A549 (cell line): ENCODE measurements at regions not wholly inside any gene's neighbourhood (a gene's known extent, or its start where the extent isn't known, plus 50 kb on each side); places are given as distances from the start of the nearest gene placed in this dataset.

Experiments
- ATAC-seq, 2 experiments: fragments of 200-7000 bp in 1 of 2; fragments of >200 bp in 1 of 2; cut with Nextera tagmentation in 1 of 2; cut with Tn5 transposase in 1 of 2; 3 replicates each; pipeline versions ENCODE4 v1.8.0 to v1.9.1; 2018 to 2020; ENCODE audit warnings: mild to moderate bottlenecking in 1 of 2, moderate library complexity in 1 of 2
- CTCF ChIA-PET: fragments of 300-600 bp; sonication (Branson Sonifier 250); formaldehyde crosslinking; extraction: SDS; loops from one replicate; lab custom pipeline; 2021; ENCODE audit warnings: antibody characterized with exemption, inconsistent platforms; lab: Yijun Ruan, JAX
- POLR2A ChIA-PET: fragments of 350-600 bp; formaldehyde crosslinking; extraction: SDS; loops from one replicate; lab custom pipeline; 2021; ENCODE audit warnings: antibody characterized with exemption, inconsistent platforms; lab: Yijun Ruan, JAX
- DNase-seq, 2 experiments: peaks; one replicate each; pipeline versions ENCODE4 v3.0.0 to v3.0.0-alpha.2; 2011 to 2016; ENCODE audit warnings: low read depth in 1 of 2, low spot score in 1 of 2
- FAIRE-seq: peaks from 2 replicates; lab custom pipeline; 2011; peaks lifted over from hg19 to GRCh38; lab: Jason Lieb, UNC
- H3K27ac ChIP-seq, 2 experiments: fragments of >200 bp; sonication (Bioruptor Twin); formaldehyde crosslinking; 3 replicates each; pipeline ENCODE4 v1.5.1; 2016 to 2017
- H3K4me1 ChIP-seq: fragments of >200 bp; sonication (Bioruptor Twin); formaldehyde crosslinking; 3 replicates; pipeline ENCODE4 v1.6.1; 2016
- H3K4me2 ChIP-seq: fragments of >200 bp; sonication (Bioruptor Twin); formaldehyde crosslinking; 3 replicates; pipeline ENCODE4 v1.6.1; 2016
- H3K4me3 ChIP-seq: fragments of >200 bp; sonication (Bioruptor Twin); formaldehyde crosslinking; 3 replicates; pipeline ENCODE4 v1.5.1; 2016
- H3K9me3 ChIP-seq: fragments of >200 bp; sonication (Bioruptor Twin); formaldehyde crosslinking; 3 replicates; pipeline ENCODE4 v1.6.1; 2016
- CBX8 ChIP-seq: fragments of 200-600 bp; sonication (generic); IDR thresholded peaks from 2 replicates; pipeline ENCODE4 v1.6.1; 2016
- CHD2 ChIP-seq: fragments of 150-350 bp; IDR thresholded peaks from 2 replicates; pipeline ENCODE4 v1.6.1; 2014; ENCODE audit warnings: low read length; ENCODE audit not compliant: partially characterized antibody
- EHMT2 ChIP-seq: fragments of 200-600 bp; sonication (generic); IDR thresholded peaks from 2 replicates; pipeline ENCODE4 v1.6.1; 2016; ENCODE audit warnings: antibody characterized with exemption, low read depth, mild to moderate bottlenecking, moderate library complexity
- EP300 ChIP-seq, 2 experiments: fragments of >200 bp; sonication (Bioruptor Twin); formaldehyde crosslinking; IDR thresholded peaks; 2 replicates in 1 of 2; 3 replicates in 1 of 2; pipeline ENCODE4 v1.6.1; 2016 to 2017
- FOXS1 ChIP-seq: fragments of 250-450 bp; sonication (Bioruptor Pico); IDR thresholded peaks from 2 replicates; pipeline ENCODE4 v1.5.0; 2020; ENCODE audit warnings: mild to moderate bottlenecking, moderate library complexity
- GATA3 ChIP-seq: IDR thresholded peaks from 2 replicates; pipeline ENCODE4 v1.6.1; 2012; ENCODE audit warnings: borderline replicate concordance
- HOXA7 ChIP-seq: fragments of 250-450 bp; sonication (Bioruptor Pico); IDR thresholded peaks from 2 replicates; pipeline ENCODE4 v1.5.0; 2020; ENCODE audit warnings: mild to moderate bottlenecking, moderate library complexity
- HOXB13 ChIP-seq: fragments of 250-450 bp; sonication (Bioruptor Pico); IDR thresholded peaks from 2 replicates; pipeline ENCODE4 v1.5.0; 2020; ENCODE audit warnings: low read depth, mild to moderate bottlenecking, moderate library complexity
- HOXB5 ChIP-seq: fragments of 250-450 bp; sonication (Bioruptor Pico); IDR thresholded peaks from 2 replicates; pipeline ENCODE4 v1.5.0; 2020; ENCODE audit warnings: mild to moderate bottlenecking, moderate library complexity
- JUN ChIP-seq, 2 experiments: fragments of >200 bp; sonication (Bioruptor Twin); formaldehyde crosslinking; IDR thresholded peaks; 2 replicates in 1 of 2; 3 replicates in 1 of 2; pipeline ENCODE4 v1.6.1; 2016 to 2017
- MAFK ChIP-seq: fragments of 450-650 bp; IDR thresholded peaks from 2 replicates; pipeline ENCODE4 v1.6.1; 2014; ENCODE audit not compliant: partially characterized antibody
- NPAS2 ChIP-seq: fragments of 250-450 bp; sonication (Bioruptor Pico); IDR thresholded peaks from 2 replicates; pipeline ENCODE4 v1.8.0; 2022; ENCODE audit warnings: mild to moderate bottlenecking, moderate library complexity, borderline replicate concordance
- PHF8 ChIP-seq: fragments of 200-600 bp; sonication (generic); IDR thresholded peaks from 2 replicates; pipeline ENCODE4 v1.6.1; 2016; ENCODE audit warnings: low read depth, mild to moderate bottlenecking, antibody characterized with exemption, moderate library complexity, borderline replicate concordance
- POLR2A ChIP-seq: IDR thresholded peaks from 2 replicates; pipeline ENCODE4 v1.6.1; 2012; ENCODE audit warnings: mild to moderate bottlenecking, low read length
- RAD21 ChIP-seq, 2 experiments: fragments of >200 bp in 1 of 2; sonication (Bioruptor Twin) in 1 of 2; formaldehyde crosslinking in 1 of 2; IDR thresholded peaks in 1 of 2; conservative IDR thresholded peaks in 1 of 2; 2 replicates in 1 of 2; 3 replicates in 1 of 2; pipeline ENCODE4 v1.6.1; 2012 to 2018; ENCODE audit warnings: inconsistent platforms in 1 of 2
- RARB ChIP-seq: fragments of 250-450 bp; sonication (Bioruptor Pico); IDR thresholded peaks from 2 replicates; pipeline ENCODE4 v1.8.0; 2021; ENCODE audit warnings: mild to moderate bottlenecking, moderate library complexity
- RCOR1 ChIP-seq: fragments of 150-350 bp; IDR thresholded peaks from 2 replicates; pipeline ENCODE4 v1.6.1; 2014; ENCODE audit warnings: antibody characterized with exemption, low read length, low read depth
- ZSCAN20 ChIP-seq: fragments of 250-450 bp; sonication (Bioruptor Pico); IDR thresholded peaks from 2 replicates; pipeline ENCODE4 v1.8.0; 2022; ENCODE audit warnings: mild to moderate bottlenecking, moderate library complexity
- WGBS: methylation state at CpG from one replicate; pipeline ENCODE4 v1.1.6; 2017; ENCODE audit errors: missing lambda C conversion rate; 5-methylcytosine and 5-hydroxymethylcytosine counted together
- TF ChIP-seq, protein P1 (sequence below): fragments of >200 bp; sonication (Bioruptor Twin); formaldehyde crosslinking; IDR thresholded peaks from 3 replicates; pipeline ENCODE4 v1.5.1; 2016
- TF ChIP-seq, protein P2 (sequence below): IDR thresholded peaks from 2 replicates; pipeline ENCODE4 v1.6.1; 2012
- TF ChIP-seq, protein P3 (sequence below): IDR thresholded peaks from 2 replicates; pipeline ENCODE4 v1.6.1; 2012
- TF ChIP-seq, protein P4 (sequence below): fragments of 250-450 bp; sonication (Bioruptor Pico); IDR thresholded peaks from 2 replicates; pipeline ENCODE4 v1.5.0; 2021; ENCODE audit warnings: mild to moderate bottlenecking, moderate library complexity, borderline replicate concordance

DNA sequence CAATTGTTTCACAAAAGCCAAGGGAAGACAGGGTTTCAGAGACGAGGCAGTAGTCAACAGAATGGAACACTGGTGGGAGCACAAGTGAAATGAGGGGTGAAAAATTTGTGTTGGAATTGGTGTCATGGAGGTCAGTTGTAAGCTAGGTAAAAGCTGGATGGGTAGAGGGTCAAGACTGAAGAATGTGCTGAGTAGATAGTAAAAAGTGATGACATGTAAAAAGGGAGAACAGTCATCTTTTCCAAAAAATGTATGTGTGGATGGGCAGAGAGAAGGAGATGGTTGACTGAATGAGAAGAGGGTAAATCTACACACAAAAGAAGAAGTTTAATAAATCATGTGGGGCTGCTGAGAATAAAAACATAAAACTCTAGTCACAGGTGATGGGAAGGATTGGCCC lies 92.7 kb upstream of the COL3A1 start:
- DNase-seq (no peak), FAIRE-seq (no peak), ATAC-seq (no peak)
- Histone ChIP-seq H3K27ac (no peak overlapping the region), H3K4me1 (peaks cover 13% of the 10 kb centered on the region; the same call in 2 of the 3 replicates), H3K4me3 (no peak overlapping the region), H3K4me2 (no peak overlapping the region), H3K9me3 (no peaks in the 10 kb centered on the region)
- WGBS = 30% methylated on average over 1 of the region's 1 CpG
- POLR2A ChIA-PET = no interaction called here
- TF ChIP-seq FOXS1 (CRISPR knock-in tag) (no peak), MAFK (peak; percentile 20)
- CTCF ChIA-PET = no interaction called here

DNA sequence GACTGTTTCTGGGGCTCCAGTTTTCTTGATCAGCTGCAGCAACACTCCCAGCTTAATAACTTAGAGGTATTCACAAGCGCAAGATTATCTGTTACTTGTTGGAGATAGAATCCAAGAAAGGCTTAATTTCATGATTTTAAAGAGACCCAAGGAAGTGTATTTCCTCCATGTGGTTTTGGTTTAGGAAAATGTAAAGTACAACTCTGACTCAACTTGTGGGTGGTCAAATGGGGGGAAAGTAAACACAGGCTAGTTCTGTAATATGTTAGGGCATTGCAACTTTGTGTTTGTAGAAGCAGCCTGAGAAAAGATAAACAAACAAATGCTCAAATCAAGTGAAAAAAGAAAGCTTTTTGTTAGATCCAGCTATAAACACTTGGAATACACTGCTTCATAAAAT lies 90.1 kb upstream of the COL3A1 start:
- FAIRE-seq (no peak), DNase-seq (peak in 1 of 2 experiments; percentile 4), ATAC-seq (no peak; a peak in 1 of 6 replicates)
- TF ChIP-seq HOXA7 (CRISPR knock-in tag) (no peak), CBX8 (no peak), ZSCAN20 (no peak), HOXB13 (CRISPR knock-in tag) (no peak), RARB (CRISPR knock-in tag) (no peak), CHD2 (no peak), GATA3 (no peak), EHMT2 (no peak), POLR2A (no peak), RCOR1 (no peak), RAD21 (conservative IDR thresholded peaks at IDR 0.05 in 1 of 2, IDR thresholded peaks at IDR 0.05 in 1 of 2) (no peak), EP300 (IDR thresholded peaks at IDR 0.05) (no peak), HOXB5 (CRISPR knock-in tag) (no peak), NPAS2 (CRISPR knock-in tag) (no peak), JUN (IDR thresholded peaks at IDR 0.05) (no peak), PHF8 (no peak)
- TF ChIP-seq, protein P1, sequence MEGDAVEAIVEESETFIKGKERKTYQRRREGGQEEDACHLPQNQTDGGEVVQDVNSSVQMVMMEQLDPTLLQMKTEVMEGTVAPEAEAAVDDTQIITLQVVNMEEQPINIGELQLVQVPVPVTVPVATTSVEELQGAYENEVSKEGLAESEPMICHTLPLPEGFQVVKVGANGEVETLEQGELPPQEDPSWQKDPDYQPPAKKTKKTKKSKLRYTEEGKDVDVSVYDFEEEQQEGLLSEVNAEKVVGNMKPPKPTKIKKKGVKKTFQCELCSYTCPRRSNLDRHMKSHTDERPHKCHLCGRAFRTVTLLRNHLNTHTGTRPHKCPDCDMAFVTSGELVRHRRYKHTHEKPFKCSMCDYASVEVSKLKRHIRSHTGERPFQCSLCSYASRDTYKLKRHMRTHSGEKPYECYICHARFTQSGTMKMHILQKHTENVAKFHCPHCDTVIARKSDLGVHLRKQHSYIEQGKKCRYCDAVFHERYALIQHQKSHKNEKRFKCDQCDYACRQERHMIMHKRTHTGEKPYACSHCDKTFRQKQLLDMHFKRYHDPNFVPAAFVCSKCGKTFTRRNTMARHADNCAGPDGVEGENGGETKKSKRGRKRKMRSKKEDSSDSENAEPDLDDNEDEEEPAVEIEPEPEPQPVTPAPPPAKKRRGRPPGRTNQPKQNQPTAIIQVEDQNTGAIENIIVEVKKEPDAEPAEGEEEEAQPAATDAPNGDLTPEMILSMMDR = no peak
- TF ChIP-seq, protein P2, sequence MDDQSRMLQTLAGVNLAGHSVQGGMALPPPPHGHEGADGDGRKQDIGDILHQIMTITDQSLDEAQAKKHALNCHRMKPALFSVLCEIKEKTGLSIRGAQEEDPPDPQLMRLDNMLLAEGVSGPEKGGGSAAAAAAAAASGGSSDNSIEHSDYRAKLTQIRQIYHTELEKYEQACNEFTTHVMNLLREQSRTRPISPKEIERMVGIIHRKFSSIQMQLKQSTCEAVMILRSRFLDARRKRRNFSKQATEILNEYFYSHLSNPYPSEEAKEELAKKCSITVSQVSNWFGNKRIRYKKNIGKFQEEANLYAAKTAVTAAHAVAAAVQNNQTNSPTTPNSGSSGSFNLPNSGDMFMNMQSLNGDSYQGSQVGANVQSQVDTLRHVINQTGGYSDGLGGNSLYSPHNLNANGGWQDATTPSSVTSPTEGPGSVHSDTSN = no peak
- TF ChIP-seq, protein P3, sequence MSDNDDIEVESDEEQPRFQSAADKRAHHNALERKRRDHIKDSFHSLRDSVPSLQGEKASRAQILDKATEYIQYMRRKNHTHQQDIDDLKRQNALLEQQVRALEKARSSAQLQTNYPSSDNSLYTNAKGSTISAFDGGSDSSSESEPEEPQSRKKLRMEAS = no peak
- TF ChIP-seq, protein P4, sequence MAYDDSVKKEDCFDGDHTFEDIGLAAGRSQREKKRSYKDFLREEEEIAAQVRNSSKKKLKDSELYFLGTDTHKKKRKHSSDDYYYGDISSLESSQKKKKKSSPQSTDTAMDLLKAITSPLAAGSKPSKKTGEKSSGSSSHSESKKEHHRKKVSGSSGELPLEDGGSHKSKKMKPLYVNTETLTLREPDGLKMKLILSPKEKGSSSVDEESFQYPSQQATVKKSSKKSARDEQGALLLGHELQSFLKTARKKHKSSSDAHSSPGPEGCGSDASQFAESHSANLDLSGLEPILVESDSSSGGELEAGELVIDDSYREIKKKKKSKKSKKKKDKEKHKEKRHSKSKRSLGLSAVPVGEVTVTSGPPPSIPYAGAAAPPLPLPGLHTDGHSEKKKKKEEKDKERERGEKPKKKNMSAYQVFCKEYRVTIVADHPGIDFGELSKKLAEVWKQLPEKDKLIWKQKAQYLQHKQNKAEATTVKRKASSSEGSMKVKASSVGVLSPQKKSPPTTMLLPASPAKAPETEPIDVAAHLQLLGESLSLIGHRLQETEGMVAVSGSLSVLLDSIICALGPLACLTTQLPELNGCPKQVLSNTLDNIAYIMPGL (CRISPR knock-in tag) = no peak
- H3K4me2 ChIP-seq = peak overlapping the region; percentile 51
- H3K4me3 ChIP-seq = no peak overlapping the region
- ChIA-PET POLR2A (no interaction called here), CTCF (no interaction called here)
- peak overlapping the region; percentile 10 to 20; a peak in 1 of 6 replicates for H3K27ac ChIP-seq
- 86% methylated on average over 1 of the region's 1 CpG for WGBS
- H3K9me3 ChIP-seq = 0 out of 3 replicates have a peak, but pooled peaks cover 4% of the 10 kb centered on the region
- peaks cover 13% of the 10 kb centered on the region; the same call in 2 of the 3 replicates for H3K4me1 ChIP-seq
